AG09309 (cell line): ENCODE measurements at regions not wholly inside any gene's neighbourhood (a gene's known extent, or its start where the extent isn't known, plus 50 kb on each side); places are given as distances from the start of the nearest gene placed in this dataset.
A peak's percentile ranks its signal among the peaks of the same experiment; 100 is the strongest.

ENCODE experiments used
- DNase-seq: peaks from one replicate; pipeline ENCODE4 v3.0.0-alpha.2; 2010; ENCODE audit warnings: low read depth
- H3K4me3 ChIP-seq: 2 replicates; pipeline ENCODE4 v1.5.1; 2011; ENCODE audit warnings: mild to moderate bottlenecking, low read depth, low read length, moderate library complexity; ENCODE audit not compliant: control insufficient read depth
- TF ChIP-seq, protein P1 (sequence below): IDR thresholded peaks from 2 replicates; pipeline ENCODE4 v1.5.1; 2011; ENCODE audit warnings: mild to moderate bottlenecking, low read depth, low read length, inconsistent platforms; ENCODE audit not compliant: insufficient read depth, control insufficient read depth; ENCODE audit errors: missing control alignments

DNA sequence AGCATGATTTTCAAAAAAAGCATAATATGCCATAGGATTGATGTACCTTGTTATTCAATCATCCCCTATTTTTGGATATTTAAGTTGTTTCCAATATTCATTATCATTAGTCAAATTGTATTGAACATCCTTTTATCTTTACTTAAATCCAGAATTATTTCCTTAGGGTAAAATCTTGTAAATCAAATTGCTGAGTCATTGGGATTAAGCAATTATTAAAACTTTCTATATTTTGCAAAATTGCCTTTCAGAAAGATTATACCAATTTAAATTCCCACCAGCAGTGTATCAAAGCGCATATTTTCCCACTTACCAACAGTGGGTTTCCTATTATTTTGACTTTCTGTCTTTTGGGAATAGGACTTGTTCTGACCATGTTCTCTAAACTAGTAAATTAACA is 159.3 kb downstream of the SS18 start:
- no peak overlapping the region for H3K4me3 ChIP-seq
- TF ChIP-seq, protein P1, sequence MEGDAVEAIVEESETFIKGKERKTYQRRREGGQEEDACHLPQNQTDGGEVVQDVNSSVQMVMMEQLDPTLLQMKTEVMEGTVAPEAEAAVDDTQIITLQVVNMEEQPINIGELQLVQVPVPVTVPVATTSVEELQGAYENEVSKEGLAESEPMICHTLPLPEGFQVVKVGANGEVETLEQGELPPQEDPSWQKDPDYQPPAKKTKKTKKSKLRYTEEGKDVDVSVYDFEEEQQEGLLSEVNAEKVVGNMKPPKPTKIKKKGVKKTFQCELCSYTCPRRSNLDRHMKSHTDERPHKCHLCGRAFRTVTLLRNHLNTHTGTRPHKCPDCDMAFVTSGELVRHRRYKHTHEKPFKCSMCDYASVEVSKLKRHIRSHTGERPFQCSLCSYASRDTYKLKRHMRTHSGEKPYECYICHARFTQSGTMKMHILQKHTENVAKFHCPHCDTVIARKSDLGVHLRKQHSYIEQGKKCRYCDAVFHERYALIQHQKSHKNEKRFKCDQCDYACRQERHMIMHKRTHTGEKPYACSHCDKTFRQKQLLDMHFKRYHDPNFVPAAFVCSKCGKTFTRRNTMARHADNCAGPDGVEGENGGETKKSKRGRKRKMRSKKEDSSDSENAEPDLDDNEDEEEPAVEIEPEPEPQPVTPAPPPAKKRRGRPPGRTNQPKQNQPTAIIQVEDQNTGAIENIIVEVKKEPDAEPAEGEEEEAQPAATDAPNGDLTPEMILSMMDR: no peak
- no peak for DNase-seq

DNA sequence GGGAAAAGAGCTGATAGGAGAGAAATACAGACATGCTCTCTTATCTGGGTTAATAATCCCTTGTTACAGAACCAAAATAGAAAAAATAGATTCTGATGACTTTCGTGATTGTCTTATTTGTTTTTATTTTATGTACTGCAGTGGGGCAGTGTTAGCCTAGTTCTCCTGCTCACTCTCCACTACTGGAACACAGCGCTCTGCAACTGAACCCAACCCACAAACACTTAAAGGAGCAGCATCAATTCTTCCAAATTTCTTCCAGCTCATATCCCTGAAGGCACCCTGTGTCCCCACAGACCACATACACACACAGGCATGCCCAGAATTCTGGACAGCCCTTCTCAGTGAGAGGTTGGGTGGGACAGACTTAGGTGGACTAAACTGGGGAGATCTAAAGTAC is 160.6 kb downstream of the SS18 start:
- no peak overlapping the region for H3K4me3 ChIP-seq
- no peak for DNase-seq
- TF ChIP-seq, protein P1: no peak

DNA sequence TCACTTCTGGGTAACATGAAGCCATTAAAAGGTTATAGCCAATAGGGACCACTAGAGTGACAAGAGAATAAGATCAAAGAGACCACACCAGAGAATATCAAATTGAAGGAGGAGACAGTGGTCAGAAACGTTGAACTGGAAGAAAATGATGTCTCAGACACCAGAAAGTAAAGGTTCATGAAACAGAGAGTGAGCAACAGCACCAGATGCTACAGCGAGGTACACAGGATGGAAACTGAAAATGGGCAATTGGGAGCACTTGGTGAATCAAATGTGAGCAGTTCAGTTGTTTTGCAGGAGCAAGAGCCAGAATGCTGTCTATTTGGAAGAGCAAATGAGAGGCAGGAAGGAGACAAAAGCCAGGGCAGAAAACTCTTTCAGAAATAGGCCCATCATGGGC is 162.6 kb downstream of the SS18 start:
- TF ChIP-seq, protein P1: no peak
- H3K4me3 ChIP-seq: no peak overlapping the region
- DNase-seq: no peak

DNA sequence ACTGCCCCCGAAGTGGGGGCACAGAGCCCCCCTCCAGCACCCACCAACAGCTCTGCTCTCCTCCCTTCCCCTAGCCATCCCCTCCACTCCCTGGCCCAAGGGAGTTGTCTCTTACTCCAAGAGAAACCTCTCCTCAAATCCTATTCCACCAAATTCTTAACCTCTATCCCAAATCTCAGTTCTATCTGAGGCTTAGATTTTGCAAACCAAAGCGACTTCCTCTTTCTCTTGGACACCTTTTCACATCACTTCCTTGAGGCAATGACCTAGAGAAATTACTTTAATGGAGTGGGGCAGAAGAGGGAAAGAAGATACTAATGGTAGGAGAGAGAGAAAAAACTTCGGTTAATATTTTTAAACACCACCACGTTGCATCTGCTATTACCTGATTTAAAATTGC is 167.2 kb downstream of the SS18 start:
- TF ChIP-seq, protein P1: no peak
- no peak for DNase-seq
- no peak overlapping the region for H3K4me3 ChIP-seq

DNA sequence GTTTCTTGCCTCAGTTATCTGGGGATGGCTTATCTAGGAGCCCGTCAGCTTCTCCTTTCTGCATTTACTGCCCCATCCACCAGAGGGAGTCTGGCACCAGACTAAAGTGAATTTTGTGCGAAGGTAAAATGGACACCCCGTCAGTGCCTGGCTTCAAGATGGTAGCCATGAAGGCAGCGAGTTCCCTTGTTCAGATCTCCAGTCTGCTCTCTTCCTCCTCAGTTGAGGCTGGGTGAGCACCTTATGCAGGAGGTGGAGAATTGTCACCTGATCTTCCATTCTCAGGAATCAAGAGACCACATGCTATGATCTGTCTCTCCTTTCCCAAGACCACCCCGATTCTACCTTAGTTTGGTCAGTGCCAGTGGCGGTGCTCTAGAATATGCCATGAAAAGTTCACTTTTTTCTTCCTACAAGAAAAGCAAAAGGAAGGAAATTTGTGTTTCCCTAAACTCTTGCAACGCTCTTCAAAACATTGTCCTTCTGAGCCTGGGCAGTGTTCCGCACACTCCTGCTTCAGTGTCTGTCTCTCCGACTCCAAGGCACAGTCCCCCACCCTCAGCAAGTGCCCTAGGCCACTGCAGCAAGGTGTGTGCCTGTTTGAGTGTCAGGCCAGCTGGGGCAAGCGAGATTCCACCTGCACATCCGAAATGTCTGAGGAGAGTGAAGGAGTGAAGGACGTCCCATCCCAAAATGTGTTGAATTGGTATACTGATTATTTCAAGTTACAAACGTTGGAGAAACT is 168.6 kb downstream of the SS18 start:
- H3K4me3 ChIP-seq: no peak overlapping the region
- TF ChIP-seq, protein P1: peak; percentile 59
- DNase-seq: no peak

DNA sequence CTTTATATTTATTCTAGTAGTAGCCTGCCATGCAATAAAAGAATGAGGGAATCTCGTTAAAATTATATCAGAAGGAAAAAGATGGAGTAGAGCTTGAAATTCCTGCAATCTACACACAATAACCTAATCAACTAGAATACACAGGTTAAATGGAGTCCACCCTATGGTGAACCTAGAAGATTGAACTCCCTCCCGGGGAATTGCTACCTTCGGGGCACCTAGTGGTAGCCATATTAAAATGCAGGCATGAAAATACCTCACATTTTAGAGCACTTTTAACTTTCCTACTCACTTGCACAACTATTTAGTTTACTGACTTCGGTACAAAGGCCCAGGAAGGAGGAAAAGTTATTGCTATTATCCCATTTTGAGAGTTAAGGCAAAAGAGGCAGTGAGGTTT is 174.5 kb downstream of the SS18 start:
- DNase-seq: no peak
- H3K4me3 ChIP-seq: no peak overlapping the region
- TF ChIP-seq, protein P1: no peak

DNA sequence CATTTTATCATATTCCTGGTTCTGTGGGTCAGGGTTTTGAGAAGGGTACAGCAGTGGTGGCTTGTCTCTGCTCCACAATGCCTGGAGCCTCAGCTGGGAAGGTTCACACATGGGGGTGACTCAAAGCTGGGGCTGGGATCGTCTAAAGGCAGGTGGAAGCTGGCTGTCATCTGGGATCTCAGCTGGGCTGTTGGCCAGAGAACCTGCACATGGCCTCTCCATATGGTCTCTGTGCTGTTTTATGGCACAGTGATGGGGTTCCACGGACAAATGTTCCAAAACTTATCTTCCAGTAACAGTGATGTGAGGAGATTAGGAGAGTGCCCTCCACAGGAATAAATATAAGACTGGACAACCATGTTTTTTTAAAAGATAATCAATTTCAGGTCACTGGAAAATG is 191.4 kb downstream of the SS18 start:
- no peak for DNase-seq
- no peak overlapping the region for H3K4me3 ChIP-seq
- TF ChIP-seq, protein P1: no peak
